SK-N-MC (cell line): ENCODE measurements at regions not wholly inside any gene's neighbourhood (a gene's known extent, or its start where the extent isn't known, plus 50 kb on each side); places are given as distances from the start of the nearest gene placed in this dataset.
"Not testable (repeated sequence)": the region's sequence is repeated elsewhere in the genome, so short reads cannot be mapped to it uniquely, and the experiment has no call there.

ENCODE experiments used
- EZH2 ChIP-seq: fragments of 200-600 bp; sonication (generic); IDR thresholded peaks from one replicate; pipeline ENCODE4 v1.6.1; 2017; ENCODE audit warnings: antibody characterized with exemption
- POLR2AphosphoS5 ChIP-seq: IDR thresholded peaks from 2 replicates; pipeline ENCODE4 v1.6.1; 2012; ENCODE audit warnings: mild to moderate bottlenecking, low read depth, low read length, borderline replicate concordance

DNA sequence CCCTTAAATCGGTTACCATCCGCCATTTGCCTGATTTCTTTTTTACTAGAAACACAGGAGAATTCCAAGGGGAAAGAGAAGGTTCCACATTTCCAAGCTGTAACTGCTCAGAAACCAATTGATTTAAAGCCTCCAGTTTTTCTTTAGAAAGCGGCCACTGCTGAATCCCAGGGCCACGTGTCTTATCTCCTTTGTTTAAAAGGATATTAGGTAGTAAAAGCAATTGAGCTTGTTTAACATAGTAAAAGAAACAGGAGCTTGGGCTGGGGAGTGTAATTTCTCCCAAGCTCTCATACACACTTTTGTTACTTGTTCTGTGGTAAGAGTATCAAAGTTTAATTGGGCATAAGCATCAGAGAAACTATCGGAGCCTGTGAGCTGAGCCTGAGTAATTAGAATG, 180.0 kb downstream of the OTOP1 start:
- not testable (repeated sequence) for TF ChIP-seq POLR2AphosphoS5, EZH2
